H9 (cell line): ENCODE measurements at regions not wholly inside any gene's neighbourhood (a gene's known extent, or its start where the extent isn't known, plus 50 kb on each side); places are given as distances from the start of the nearest gene placed in this dataset.

Source experiments
- DNase-seq: peaks from one replicate; pipeline ENCODE4 v3.0.0-alpha.2; 2017
- H2AFZ ChIP-seq: one replicate; pipeline ENCODE4 v1.6.1; 2013; ENCODE audit warnings: mild to moderate bottlenecking, low read length, control low read depth, moderate library complexity
- H2AK5ac ChIP-seq: 2 replicates; pipeline ENCODE4 v1.6.1; 2013; ENCODE audit warnings: low read length, control low read depth, mixed read lengths; ENCODE audit not compliant: insufficient read length
- H2BK120ac ChIP-seq: one replicate; pipeline ENCODE4 v1.6.1; 2013; ENCODE audit warnings: low read depth, mild to moderate bottlenecking, low read length, control low read depth, inconsistent platforms; ENCODE audit not compliant: poor library complexity, severe bottlenecking
- H2BK12ac ChIP-seq: 2 replicates; pipeline ENCODE4 v1.6.1; 2013; ENCODE audit warnings: low read length, control low read depth, mixed read lengths, low read depth; ENCODE audit not compliant: insufficient read length
- H2BK15ac ChIP-seq: 2 replicates; pipeline ENCODE4 v1.6.1; 2013; ENCODE audit warnings: low read depth, low read length, control low read depth
- H2BK20ac ChIP-seq: one replicate; pipeline ENCODE4 v1.6.1; 2013; ENCODE audit warnings: low read depth, mild to moderate bottlenecking, low read length, control low read depth, inconsistent platforms; ENCODE audit not compliant: poor library complexity, severe bottlenecking
- H2BK5ac ChIP-seq: 2 replicates; pipeline ENCODE4 v1.6.1; 2013; ENCODE audit warnings: low read length, control low read depth, mixed read lengths; ENCODE audit not compliant: insufficient read length
- H3K14ac ChIP-seq: 2 replicates; pipeline ENCODE4 v1.6.1; 2013; ENCODE audit warnings: low read length, control low read depth; ENCODE audit not compliant: insufficient read depth
- H3K18ac ChIP-seq: 2 replicates; pipeline ENCODE4 v1.6.1; 2013; ENCODE audit warnings: low read depth, mild to moderate bottlenecking, mixed read lengths, low read length, control low read depth; ENCODE audit not compliant: insufficient read length
- H3K23ac ChIP-seq: 2 replicates; pipeline ENCODE4 v1.6.1; 2013; ENCODE audit warnings: low read length, control low read depth, mixed read lengths, low read depth; ENCODE audit not compliant: insufficient read length
- H3K23me2 ChIP-seq: 2 replicates; pipeline ENCODE4 v1.6.1; 2013; ENCODE audit warnings: low read depth, mild to moderate bottlenecking, mixed read lengths, low read length, control low read depth; ENCODE audit not compliant: insufficient read length, poor library complexity, severe bottlenecking
- H3K27ac ChIP-seq: 2 replicates; pipeline ENCODE4 v1.5.1; 2013; ENCODE audit warnings: low read length, control low read depth, mixed read lengths, low read depth; ENCODE audit not compliant: insufficient read length
- H3K27me3 ChIP-seq: 2 replicates; pipeline ENCODE4 v1.6.1; 2013; ENCODE audit warnings: low read length, control low read depth, inconsistent platforms; ENCODE audit not compliant: insufficient read depth
- H3K4ac ChIP-seq: 2 replicates; pipeline ENCODE4 v1.6.1; 2013; ENCODE audit warnings: low read depth, mild to moderate bottlenecking, control low read depth, inconsistent platforms, low read length, moderate library complexity
- H3K4me1 ChIP-seq: 2 replicates; pipeline ENCODE4 v1.6.1; 2013; ENCODE audit warnings: low read length, control low read depth, inconsistent platforms; ENCODE audit not compliant: insufficient read depth
- H3K4me2 ChIP-seq: 2 replicates; pipeline ENCODE4 v1.6.1; 2013; ENCODE audit warnings: low read length, control low read depth, mixed read lengths; ENCODE audit not compliant: insufficient read length, insufficient read depth
- H3K56ac ChIP-seq: 2 replicates; pipeline ENCODE4 v1.6.1; 2013; ENCODE audit warnings: low read depth, mild to moderate bottlenecking, mixed read lengths, low read length, control low read depth; ENCODE audit not compliant: insufficient read length
- H3K79me1 ChIP-seq: 2 replicates; pipeline ENCODE4 v1.6.1; 2013; ENCODE audit warnings: low read depth, mild to moderate bottlenecking, moderate library complexity, low read length, control low read depth, inconsistent platforms; ENCODE audit not compliant: insufficient read depth, poor library complexity, severe bottlenecking
- H3K79me2 ChIP-seq: 2 replicates; pipeline ENCODE4 v1.6.1; 2013; ENCODE audit warnings: low read length, control low read depth, inconsistent platforms; ENCODE audit not compliant: insufficient read depth
- H3K9ac ChIP-seq: 2 replicates; pipeline ENCODE4 v1.6.1; 2013; ENCODE audit warnings: low read length, control low read depth, mixed read lengths; ENCODE audit not compliant: insufficient read length; ENCODE audit errors: extremely low read depth
- H3K9me3 ChIP-seq: one replicate; pipeline ENCODE4 v1.6.1; 2013; ENCODE audit warnings: low read depth, low read length, inconsistent platforms; ENCODE audit not compliant: control insufficient read depth
- H3T11ph ChIP-seq: one replicate; pipeline ENCODE4 v1.6.1; 2013; ENCODE audit warnings: mild to moderate bottlenecking, low read length, control low read depth, inconsistent platforms
- H4K20me1 ChIP-seq: one replicate; pipeline ENCODE4 v1.6.1; 2013; ENCODE audit not compliant: control insufficient read depth, insufficient read length, insufficient read depth
- H4K5ac ChIP-seq: 2 replicates; pipeline ENCODE4 v1.6.1; 2013; ENCODE audit warnings: low read depth, mild to moderate bottlenecking, mixed read lengths, low read length, control low read depth; ENCODE audit not compliant: insufficient read length
- H4K8ac ChIP-seq: replicated peaks from 2 replicates; pipeline ENCODE4 v1.6.1; 2013; ENCODE audit warnings: low read length, control low read depth, mixed read lengths, low read depth; ENCODE audit not compliant: insufficient read length
- H4K91ac ChIP-seq: 2 replicates; pipeline ENCODE4 v1.6.1; 2013; ENCODE audit warnings: low read depth, mild to moderate bottlenecking, moderate library complexity, mixed read lengths, low read length, control low read depth; ENCODE audit not compliant: insufficient read length
- H3K27ac Mint-ChIP-seq, 3 experiments: 2 replicates in 2 of 3; 3 replicates in 1 of 3; pipeline ENCODE4 v1.8.0; 2020 to 2021; ENCODE audit warnings: mixed read lengths in 3 of 3, mild to moderate bottlenecking in 1 of 3, moderate library complexity in 1 of 3
- H3K27me3 Mint-ChIP-seq: 2 replicates; pipeline ENCODE4 v1.8.0; 2021; ENCODE audit warnings: low read depth, mild to moderate bottlenecking, moderate library complexity, mixed read lengths
- H3K36me3 Mint-ChIP-seq, 3 experiments: 2 replicates in 2 of 3; 3 replicates in 1 of 3; pipeline ENCODE4 v1.8.0; 2020 to 2021; ENCODE audit warnings: low read depth in 3 of 3, mixed read lengths in 3 of 3; ENCODE audit not compliant: insufficient read depth in 1 of 3
- H3K4me1 Mint-ChIP-seq, 2 experiments: 2 replicates each; pipeline ENCODE4 v1.8.0; 2020; ENCODE audit warnings: mixed read lengths in 2 of 2
- H3K4me3 Mint-ChIP-seq, 2 experiments: 2 replicates in 1 of 2; 3 replicates in 1 of 2; pipeline ENCODE4 v1.8.0; 2020 to 2021; ENCODE audit warnings: mild to moderate bottlenecking in 2 of 2, mixed read lengths in 2 of 2, moderate library complexity in 1 of 2
- H3K9me3 Mint-ChIP-seq, 2 experiments: 2 replicates in 1 of 2; 3 replicates in 1 of 2; pipeline ENCODE4 v1.8.0; 2020; ENCODE audit warnings: mild to moderate bottlenecking in 2 of 2, mixed read lengths in 2 of 2, moderate library complexity in 1 of 2
- WGBS: extraction: QIAGEN DNeasy Blood & Tissue Kit; methylation state at CpG from one replicate; pipeline ENCODE4 v1.1.7; 2013; ENCODE audit warnings: missing lambda C conversion rate, low lambda C conversion rate, mixed read lengths; ENCODE audit not compliant: insufficient read length; ENCODE audit errors: extremely low coverage; 5-methylcytosine and 5-hydroxymethylcytosine counted together
- TF ChIP-seq, protein P1 (sequence below): fragments of 200-600 bp; sonication (generic); conservative IDR thresholded peaks from 3 replicates; pipeline ENCODE4 v1.8.0; 2021; ENCODE audit warnings: antibody characterized with exemption, mild to moderate bottlenecking

- H3K27ac Mint-ChIP-seq = no peak overlapping the region
- no peak overlapping the region for H2BK120ac ChIP-seq
- H3K9me3 ChIP-seq = no peaks in the 10 kb centered on the region
- no peaks in the 10 kb centered on the region for H3K27me3 Mint-ChIP-seq
- WGBS = no CpG with 5 or more reads among the region's 3 CpGs
- TF ChIP-seq, protein P1, sequence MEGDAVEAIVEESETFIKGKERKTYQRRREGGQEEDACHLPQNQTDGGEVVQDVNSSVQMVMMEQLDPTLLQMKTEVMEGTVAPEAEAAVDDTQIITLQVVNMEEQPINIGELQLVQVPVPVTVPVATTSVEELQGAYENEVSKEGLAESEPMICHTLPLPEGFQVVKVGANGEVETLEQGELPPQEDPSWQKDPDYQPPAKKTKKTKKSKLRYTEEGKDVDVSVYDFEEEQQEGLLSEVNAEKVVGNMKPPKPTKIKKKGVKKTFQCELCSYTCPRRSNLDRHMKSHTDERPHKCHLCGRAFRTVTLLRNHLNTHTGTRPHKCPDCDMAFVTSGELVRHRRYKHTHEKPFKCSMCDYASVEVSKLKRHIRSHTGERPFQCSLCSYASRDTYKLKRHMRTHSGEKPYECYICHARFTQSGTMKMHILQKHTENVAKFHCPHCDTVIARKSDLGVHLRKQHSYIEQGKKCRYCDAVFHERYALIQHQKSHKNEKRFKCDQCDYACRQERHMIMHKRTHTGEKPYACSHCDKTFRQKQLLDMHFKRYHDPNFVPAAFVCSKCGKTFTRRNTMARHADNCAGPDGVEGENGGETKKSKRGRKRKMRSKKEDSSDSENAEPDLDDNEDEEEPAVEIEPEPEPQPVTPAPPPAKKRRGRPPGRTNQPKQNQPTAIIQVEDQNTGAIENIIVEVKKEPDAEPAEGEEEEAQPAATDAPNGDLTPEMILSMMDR = no peak
- H4K20me1 ChIP-seq = no peaks in the 10 kb centered on the region
- no peak overlapping the region for H3K4ac ChIP-seq
- DNase-seq = no peak
- no peaks in the 10 kb centered on the region for H3K23me2 ChIP-seq
- H3T11ph ChIP-seq = no peak overlapping the region
- no peak overlapping the region for H3K14ac ChIP-seq
- H3K27ac ChIP-seq = no peak overlapping the region
- H3K79me1 ChIP-seq = no peaks in the 10 kb centered on the region
- H4K5ac ChIP-seq = no peak overlapping the region
- no peaks in the 10 kb centered on the region for H3K79me2 ChIP-seq
- no peak overlapping the region for H2BK15ac ChIP-seq
- no peaks in the 10 kb centered on the region for H3K27me3 ChIP-seq
- peaks cover 9 to 10% of the 10 kb centered on the region in 2 experiments for H3K4me1 Mint-ChIP-seq
- H3K36me3 Mint-ChIP-seq = no peaks in the 10 kb centered on the region
- no peak overlapping the region for H3K56ac ChIP-seq
- no peak overlapping the region for H3K4me3 Mint-ChIP-seq
- no peak overlapping the region for H2AFZ ChIP-seq
- no peak overlapping the region for H3K18ac ChIP-seq
- H3K9me3 Mint-ChIP-seq = no peaks in the 10 kb centered on the region; a peak in 1 of 5 replicates
- H4K8ac ChIP-seq = no peak overlapping the region
- H3K4me1 ChIP-seq = no peaks in the 10 kb centered on the region
- no peak overlapping the region for H4K91ac ChIP-seq
- H2BK12ac ChIP-seq = no peak overlapping the region
- H2BK5ac ChIP-seq = no peak overlapping the region
- no peak overlapping the region for H3K4me2 ChIP-seq
- no peak overlapping the region for H2BK20ac ChIP-seq
- no peak overlapping the region for H3K23ac ChIP-seq
- H3K9ac ChIP-seq = no peak overlapping the region
- no peak overlapping the region for H2AK5ac ChIP-seq
Observed at GRCh38 chr6:108795122-108795521, 53.1 kb upstream of the ARMC2 start.
